Stimulated activated CD8-positive, alpha-beta memory T cell treated with anti-CD3 and anti-CD28 coated beads, Interleukin-7, amount 100 ng/mL, for 48 hours (primary cell): ENCODE measurements at regions not wholly inside any gene's neighbourhood (a gene's known extent, or its start where the extent isn't known, plus 50 kb on each side); places are given as distances from the start of the nearest gene placed in this dataset.
"Not testable (repeated sequence)": the region's sequence is repeated elsewhere in the genome, so short reads cannot be mapped to it uniquely, and the experiment has no call there.

Source experiments
- DNase-seq, 2 donors: peaks; one replicate each; pipeline ENCODE4 v3.0.0-alpha.2; 2020; ENCODE audit warnings: low read depth in 1 of 2; ENCODE audit errors: extremely low read depth in 1 of 2

DNA sequence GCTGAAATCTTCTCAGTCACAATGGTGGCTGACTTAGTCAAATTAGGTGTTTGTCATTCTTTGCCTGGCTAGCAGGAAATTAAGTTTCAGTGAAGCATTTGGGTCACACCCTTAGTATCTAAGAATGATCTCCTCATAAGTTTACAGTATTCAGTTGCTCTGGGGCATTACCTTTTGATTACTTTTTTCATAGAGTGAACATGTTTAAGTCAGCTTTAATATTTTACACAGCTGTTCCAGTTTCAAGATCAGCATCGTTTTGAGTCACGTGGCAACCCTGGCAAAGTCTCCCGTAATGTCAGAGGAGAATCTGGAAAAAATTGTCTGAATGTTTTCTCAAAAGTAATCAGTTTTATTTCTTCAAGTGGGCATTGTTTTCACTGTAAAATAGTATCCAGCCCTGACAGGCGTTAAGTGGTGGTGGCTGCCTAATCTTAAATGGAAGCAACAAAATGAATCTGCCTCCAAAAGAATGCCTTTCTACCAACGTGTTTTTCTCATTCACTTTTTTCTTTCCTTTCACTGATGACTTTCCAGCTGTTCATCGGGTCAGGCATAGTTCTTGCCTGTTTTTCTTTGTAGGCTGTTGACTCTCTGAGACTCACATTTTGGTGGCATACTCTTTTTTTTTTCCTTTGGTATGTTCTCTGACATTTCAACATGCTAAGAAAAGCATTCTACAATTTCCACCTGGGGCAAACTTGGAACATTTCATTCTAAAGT, 319.6 kb upstream of the TCF4 start:
- no peak for DNase-seq

DNA sequence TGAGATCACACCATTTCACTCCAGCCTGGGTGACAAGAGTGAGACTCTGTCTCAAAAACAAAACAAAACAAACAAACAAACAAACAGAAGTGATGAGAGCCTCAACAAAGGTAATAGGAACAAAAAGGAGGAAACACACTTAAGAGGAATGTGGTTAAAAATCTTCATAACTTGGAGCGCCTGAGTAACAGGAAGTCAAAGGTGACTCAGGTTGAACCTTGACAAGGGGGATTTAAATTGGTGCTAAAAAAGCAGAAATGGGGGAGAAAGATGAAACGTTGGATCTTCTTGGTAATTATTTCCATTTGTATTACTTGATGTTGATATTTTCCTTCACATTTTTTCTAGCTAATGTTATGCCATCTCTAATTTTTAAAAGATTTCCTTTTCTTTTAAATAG, 318.5 kb upstream of the TCF4 start:
- DNase-seq = no peak

DNA sequence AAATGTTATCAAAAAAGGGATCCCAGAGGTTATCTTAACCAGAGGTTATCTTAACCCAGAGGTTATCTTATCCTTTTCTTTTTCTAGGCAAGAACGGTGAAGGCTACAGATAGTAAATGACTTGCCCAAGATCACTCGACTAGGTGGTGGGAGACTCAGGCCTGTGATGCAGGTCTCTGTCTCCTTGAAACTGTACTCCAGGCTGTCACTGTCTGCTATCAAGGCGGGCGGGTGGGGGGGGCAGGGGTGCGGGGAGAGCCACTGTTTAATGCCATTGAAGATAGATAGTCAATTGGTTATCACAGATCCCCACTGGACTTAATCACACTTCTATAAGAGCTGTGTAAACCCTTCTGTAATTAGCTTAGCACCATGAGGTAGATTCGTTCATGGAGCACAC, 315.9 kb upstream of the TCF4 start:
- no peak for DNase-seq

DNA sequence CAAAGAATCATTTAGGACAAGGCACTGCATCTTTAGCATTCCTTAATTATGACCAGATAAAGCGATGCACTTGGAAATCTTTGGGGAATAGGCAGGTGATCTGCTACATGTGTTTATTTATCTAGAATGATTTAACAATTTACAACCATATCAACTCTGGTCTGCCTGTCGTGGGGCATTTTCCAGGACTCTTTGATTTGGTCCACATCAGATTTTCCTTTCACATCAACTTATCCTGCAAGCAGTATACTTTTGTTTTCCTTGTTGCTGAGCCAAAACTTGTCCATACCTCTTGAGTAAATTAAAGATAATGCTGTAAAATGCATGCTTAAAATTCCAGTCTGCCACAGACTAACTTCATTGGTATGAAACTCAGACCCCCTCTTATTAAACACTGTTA, 312.4 kb upstream of the TCF4 start:
- DNase-seq = no peak

DNA sequence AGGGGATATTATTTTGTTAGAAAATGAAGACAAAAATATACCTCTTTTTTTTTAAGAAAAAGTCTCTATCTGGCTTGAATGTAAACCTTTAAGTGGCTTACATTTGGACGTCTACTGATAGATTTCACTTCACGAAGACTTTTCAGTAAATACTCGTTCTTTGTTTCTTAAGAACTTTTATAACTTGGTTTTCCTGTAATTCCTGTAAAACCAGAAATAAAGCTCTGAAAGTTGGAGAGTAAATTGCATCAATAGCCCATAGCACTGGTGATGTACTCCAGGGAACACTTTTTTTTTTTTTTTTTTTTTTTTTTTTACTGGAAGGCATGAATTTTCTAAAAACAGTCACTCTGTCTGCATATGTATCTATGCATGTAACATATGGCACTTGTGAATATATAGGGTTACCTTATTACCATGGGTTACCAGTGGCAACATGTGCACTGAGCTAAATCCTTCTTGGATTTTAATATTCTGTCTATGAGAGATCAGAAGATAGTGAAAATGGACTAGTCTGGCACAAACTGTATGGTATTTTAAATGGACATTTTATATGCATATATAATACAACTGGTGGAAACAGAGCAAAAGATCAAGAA, 309.2 kb upstream of the TCF4 start:
- DNase-seq = no peak

DNA sequence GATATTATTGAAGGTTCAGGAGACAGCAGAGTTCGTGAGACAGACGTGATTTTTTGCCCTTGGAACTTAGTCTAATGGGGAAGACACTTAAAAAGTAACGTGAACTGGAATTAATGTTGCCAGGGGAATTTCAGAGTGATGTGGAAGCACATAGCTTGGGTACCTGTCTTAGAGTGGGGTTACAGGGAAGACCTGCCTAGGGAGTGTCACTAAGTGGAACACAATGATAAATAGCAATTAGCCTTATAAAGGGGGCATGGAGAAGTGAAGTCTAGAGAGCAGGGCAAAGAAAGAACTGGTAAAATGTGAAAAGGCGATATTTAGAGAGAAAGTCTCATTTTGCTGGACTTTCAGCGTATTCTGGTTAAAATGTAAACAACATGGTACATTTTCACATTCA, 306.0 kb upstream of the TCF4 start:
- DNase-seq = no peak

DNA sequence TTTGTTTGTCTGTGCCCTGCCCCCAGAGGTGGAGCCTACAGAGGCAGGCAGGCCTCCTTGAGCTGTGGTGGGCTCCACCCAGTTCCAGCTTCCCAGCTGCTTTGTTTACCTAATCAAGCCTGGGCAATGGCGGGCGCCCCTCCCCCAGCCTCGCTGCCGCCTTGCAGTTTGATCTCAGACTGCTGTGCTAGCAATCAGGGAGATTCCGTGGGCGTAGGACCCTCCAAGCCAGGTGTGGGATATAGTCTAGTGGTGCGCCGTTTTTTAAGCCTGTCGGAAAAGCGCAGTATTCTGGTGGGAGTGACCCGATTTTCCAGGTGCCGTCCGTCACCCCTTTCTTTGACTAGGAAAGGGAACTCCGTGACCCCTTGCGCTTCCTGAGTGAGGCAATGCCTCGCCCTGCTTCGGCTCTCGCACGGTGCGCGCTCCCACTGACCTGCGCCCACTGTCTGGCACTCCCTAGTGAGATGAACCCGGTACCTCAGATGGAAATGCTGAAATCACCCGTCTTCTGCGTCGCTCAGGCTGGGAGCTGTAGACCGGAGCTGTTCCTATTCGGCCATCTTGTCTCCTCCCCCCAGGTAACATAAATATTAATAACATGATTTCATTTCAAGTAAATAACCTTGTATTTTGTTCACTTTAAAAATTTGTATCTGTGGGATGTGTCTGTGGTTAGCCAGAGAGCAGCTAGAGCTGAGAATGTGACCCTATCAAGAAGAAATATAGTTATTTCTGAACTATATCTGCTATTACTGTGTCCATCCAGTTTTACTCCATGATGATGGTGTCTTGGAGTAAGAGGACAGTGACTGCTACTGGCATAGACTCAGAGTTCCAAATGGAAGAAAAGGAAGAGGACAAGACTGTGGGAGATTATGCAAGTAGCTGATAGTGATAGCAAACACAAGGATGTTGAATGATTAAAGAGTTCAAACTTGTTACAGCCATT, 305.1 kb upstream of the TCF4 start:
- DNase-seq = not testable (repeated sequence)

DNA sequence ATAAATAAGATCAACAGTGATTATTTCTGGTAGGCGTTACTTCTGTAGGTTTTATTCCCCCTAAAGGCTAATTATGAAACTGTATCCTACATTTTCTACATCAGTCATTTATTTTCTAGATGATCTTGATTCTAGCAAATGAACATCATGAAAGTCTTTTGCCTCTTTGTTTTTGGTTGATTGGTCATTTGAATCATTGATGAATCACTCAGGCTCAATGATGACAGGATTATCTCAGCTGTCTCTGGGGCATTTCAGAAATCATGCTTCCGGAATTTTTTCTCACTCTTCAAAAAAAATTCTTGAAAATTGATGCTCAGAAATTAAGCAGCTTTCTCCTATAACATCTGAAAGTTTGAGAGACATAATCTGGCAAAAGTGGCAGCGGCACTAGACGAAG, 298.9 kb upstream of the TCF4 start:
- DNase-seq = no peak

DNA sequence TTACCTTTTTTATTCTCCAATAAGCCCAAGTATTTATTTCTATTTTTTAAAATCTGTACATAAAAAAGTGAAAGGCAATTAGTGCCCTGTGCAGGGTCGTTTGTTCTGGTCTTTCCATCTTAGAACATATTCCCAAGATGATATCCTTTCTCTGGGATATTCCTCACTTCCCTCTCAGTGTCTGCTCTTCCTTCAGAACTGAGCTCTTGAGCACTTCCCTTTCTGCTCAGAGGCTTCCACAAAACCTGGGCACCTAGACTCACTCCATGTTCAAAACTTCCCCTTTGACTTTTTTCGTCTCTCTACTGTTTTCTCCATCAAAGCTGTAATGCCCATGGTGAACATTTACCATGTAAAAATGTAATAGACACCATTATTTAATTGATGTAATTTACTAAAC, 296.5 kb upstream of the TCF4 start:
- no peak for DNase-seq

DNA sequence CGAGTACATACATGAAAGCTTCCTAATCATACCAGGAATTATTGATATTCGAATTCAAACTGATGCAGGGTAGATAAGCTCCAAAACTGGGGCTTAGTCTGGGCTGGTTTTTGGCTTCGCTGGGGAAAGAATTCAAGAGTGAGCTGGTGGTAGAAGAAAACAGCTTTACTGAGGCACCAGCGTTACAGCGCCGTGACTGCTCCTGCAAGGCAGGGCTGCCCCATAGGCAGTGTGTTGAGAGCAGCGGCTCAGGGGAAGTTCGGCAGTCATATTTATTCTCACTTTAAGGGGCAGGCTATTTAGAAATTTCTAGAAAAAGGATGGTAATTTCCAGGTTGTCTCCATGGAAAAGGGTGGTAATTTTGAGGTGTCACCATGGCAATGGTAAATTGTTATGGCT, 292.6 kb upstream of the TCF4 start:
- DNase-seq = no peak

DNA sequence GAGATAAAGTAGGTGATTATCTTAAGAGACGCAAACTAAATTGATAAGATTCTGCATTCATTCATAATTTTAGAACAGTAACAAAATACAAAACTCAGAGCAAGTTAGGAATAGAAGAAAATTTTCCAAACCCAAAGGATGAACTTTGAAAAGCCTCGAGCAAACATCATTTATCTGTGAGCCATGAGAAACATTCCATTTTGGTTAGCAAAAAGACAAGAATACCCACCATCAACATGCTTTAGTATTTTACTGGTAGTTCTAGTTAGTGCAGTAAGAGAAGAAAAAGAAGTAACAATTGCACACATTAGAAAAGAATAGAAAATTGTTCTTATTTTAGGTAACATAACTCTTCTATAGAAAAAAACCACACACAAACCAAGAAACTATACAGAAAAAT, 291.3 kb upstream of the TCF4 start:
- DNase-seq = no peak

DNA sequence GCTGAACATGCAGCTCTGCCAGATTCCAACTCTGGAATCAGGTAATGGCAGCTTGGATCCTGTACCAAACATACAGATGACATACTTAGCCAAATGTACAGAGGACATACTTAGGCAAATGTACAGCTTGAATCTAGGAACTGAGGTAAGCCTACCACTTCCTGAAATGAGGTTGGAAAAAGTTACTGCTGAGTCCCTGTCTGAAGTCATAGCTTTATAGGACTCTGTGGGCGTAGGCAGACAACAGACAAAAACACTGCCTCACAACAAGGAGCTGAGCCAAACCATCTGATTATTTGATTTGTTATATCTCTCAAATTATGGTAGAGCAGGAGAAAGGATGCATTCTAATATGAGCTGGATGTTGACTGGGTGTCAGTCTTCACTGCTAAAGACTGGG, 290.2 kb upstream of the TCF4 start:
- no peak for DNase-seq

DNA sequence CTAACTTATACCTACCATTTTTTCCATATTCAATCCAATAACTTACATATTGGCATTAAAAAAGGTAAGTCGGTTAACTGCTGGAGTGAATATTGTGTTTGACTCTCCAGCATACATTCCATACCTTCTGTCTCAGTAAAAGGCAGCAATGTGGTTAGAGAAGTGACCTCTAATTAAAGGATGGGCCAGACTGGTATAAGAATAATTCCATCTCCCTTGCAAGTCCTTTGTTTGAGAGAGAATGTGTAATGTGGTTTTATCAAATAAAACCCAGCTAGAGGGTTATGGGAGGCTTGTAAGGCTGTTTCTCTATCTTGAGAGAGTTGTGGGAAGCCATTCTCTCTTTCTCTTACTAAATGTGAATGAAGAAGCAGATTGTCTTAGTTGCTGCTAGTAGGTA, 289.3 kb upstream of the TCF4 start:
- no peak for DNase-seq

DNA sequence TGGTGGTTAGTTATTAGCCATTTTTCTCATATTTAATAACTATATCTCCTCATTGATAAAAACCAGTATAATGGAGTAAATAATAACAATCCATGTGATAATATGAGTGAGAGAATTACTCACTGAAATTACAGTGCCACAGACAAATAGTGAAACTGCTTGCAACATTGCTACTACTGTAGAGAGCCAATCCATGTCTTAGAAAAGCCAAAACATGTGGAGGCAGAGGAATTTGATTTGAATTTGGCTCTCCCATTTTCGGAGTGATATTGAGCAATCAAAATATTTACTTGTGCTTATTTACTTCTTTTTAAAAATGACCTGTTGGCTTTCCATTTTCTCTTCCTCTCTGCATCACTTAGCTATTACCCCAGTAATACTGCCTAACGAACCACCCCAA, 288.3 kb upstream of the TCF4 start:
- DNase-seq = no peak

DNA sequence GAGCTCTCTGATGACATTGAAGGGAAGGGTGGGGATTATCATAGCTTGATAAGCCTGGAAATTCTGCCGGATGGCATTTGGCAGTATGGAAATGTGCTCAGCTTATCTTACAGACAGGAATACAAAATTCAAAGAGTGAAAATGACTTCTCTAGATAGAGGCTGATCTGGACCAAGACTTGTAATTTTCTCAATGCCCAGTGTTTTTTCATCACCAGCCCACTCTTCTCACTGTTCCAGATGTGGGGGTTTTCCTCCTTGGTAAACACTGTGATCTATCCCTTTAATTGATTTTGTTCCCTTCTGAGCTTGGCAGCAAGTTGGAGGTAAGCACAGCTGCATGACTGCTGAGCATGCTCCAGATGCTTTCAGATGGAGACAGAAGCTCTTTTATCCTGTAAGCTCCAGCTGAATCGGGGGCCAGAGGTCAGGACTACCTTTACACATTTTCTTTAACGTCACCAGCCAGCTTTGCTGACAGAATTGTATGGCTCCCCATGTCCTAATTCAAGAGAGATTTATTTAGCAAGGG, 287.4 kb upstream of the TCF4 start:
- DNase-seq = no peak

DNA sequence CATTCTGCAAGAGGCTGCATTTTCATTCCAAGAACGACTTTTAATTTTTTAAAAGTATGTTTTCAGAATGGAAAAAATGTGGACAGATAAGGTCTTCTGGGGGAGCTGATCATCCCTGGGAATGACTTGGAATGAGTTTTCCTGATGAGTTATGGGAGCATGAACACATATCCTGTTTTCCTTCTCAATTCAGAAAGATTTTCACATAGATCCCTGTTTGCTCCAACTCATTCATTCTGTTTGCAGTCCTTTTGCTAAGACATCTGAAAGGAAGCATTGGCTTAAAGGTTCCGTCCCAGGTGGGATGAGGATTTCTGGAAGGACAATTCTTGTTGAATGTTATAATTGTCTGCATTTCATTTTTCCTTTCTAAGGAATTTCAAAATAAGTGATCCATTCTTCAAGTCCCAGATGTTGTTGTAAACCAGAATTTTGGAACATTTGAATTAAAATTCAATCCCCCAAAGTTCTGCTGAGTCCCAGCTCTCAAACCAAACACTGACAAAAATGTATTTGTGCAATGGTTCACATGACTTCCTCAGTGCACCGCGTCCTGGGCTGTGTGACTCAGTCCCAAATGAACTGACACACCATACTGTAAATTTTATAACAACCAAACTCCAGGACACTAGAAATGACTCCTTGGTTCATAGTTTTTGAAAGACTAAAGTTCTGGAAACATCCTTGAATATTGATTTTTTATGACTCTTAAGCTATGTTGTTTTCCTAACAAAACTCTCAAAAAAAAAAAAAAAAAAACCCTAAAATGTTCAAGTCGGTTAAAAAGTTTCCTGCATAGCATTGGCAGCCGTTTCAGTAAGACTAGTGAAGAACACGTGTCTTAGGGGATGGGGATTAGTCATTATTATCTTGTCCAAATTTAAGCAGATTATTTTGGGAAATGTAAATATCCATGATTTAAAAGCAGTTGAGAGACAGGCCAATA, 281.8 kb upstream of the TCF4 start:
- DNase-seq = no peak

DNA sequence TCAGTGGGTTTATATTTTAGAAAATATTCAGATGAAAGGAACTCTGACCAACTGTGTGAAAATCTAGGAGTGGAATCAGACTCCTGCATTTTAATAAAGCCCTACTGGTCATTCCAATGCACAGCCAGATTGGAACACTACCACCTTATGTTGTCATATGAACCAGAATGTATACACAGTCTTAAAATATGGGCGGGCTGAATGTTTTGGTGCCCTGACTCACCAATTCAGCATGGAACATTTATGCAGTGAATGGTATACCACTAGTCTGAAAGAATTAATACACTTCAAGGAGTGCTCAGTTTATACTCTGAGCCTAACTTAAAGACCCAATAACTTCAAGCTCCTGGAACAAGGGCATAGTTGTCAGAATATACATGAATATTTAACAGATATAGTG, 280.9 kb upstream of the TCF4 start:
- DNase-seq = no peak

DNA sequence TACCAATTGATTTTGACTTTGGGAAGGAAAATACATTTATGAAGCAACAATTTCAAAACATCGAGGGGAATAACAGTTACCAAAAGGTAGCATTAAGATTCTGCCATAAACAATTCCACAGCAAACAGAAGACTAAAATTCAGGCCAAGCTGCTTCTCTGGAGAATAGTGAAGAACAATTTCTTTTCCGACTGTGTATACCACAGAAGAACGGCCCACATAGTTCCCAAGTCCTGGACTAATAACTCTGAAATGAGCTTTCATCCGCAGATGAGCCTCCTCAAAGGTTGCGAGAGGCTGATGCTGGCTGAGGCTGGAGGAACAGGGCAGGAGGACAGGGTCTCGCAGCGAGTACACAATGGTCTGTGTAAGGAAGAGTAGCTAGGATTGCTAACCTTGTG, 278.9 kb upstream of the TCF4 start:
- DNase-seq = no peak

DNA sequence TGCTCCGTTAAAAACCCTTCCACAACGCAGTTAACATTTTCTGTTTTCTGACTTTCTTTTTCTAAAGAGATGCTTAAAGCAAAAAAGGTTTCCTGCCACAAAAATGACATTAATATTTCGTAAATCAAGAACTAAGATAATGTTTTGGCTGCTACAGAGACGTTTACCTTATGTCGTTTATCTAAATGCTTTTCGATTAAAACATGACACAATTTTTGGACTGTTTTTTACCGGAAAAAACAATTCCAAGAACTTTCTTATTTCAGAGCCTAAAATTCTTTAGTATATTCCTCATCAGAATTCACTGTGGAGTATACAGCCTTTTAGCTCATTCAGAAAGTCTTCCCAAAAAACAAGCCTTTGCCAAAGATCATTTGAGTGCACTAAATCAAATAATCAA, 278.0 kb upstream of the TCF4 start:
- DNase-seq = no peak

DNA sequence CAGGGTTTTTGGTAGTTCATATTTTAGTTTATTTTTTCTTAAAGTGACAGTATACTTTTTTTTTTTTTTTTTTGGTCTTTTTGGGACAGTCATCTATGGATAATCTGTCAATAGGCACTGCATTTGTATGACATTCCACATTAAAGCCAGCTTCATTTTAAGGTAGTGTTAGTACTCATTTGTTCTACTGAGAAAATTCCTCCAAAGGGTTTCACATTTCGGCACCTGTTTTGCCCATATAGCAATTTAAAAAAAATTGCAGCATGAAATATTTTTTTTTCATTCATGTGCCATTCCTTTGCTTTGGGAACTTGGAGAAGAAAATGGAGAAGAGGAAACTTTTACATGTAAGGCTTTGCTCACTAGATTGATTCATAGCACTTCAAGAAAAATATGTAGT, 276.3 kb upstream of the TCF4 start:
- DNase-seq = no peak

DNA sequence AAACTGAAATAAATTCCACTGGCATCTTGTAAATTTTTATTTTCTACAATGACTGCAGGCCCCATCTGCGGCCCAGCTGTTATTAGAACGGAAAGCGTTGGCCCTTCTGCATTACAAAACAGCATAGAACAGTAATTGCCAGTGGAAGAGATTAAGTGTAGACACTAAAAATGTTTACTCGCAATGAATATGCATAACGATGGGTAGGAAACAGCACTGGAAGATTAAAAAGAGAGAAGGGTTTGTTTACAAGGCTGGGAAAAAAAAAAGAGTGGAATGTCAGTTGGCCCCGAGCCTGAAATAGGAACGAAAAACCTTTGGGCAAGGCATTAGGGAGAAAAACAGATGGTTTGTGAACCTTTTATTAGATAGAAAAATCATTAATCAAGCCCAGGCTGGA, 275.9 kb upstream of the TCF4 start:
- no peak for DNase-seq
